HG02870 (cell line): ENCODE measurements at regions not wholly inside any gene's neighbourhood (a gene's known extent, or its start where the extent isn't known, plus 50 kb on each side); places are given as distances from the start of the nearest gene placed in this dataset.
"Not testable (repeated sequence)": the region's sequence is repeated elsewhere in the genome, so short reads cannot be mapped to it uniquely, and the experiment has no call there.

ENCODE experiments used
- ATAC-seq: cut with Tn5 transposase; IDR thresholded peaks from one replicate; pipeline ENCODE4 v1.9.1; 2021; ENCODE audit warnings: mild to moderate bottlenecking, moderate library complexity; ENCODE audit not compliant: unreplicated experiment

DNA sequence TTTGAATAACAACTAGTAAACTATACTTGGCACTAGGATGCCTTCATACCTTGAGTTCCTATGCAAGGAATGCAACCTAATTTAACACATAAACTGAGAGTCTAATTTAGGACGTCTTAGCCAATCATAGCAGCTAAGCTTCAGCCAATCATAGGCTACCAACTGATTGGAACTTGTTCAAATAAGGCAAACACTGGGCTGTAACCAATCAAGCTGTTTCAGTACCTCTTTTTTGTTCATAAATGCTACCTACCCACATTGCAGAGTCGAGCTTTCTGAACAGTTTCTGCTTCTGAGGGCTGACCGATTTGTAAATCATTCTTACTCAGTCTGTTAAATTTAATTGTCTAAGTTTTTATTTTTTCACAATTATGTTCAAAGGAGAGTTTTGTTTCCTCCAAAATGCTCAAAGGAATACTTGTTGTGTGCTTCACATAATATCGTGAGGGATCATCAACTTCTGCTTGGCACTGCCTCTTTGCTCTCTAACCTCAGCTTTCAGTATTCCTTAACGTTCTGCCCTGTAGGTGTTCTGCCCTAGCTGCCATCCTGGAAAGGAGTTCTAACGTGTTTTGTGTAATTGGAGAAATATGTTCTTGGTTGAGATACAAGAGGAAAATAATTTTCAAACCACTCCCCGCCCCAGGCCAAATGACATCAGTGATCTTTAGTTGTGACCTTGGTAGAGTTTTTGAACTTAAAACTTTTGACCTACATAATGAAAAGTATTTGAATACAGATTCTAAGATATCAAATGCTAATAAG lies 380.4 kb upstream of the MIS18BP1 start:
- no peak for ATAC-seq

DNA sequence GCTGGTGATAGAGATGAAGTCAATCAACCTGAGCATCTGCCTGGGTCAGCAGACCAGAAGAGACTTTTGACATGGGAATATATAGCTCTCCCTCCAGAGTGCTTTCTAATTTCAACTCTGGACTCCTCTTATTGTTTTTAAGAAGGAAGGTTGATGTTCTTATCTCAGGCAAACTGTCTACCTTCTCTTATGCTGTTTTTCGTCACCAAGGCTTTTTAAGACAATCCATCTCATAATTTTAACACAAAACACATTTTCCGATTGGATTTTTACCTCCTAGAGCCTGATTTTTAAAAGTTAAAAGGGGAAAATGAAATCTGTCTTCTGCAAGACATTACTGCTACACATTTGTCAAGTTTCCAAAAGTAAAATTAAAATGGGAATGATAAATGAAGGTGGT lies 368.7 kb upstream of the MIS18BP1 start:
- no peak for ATAC-seq

DNA sequence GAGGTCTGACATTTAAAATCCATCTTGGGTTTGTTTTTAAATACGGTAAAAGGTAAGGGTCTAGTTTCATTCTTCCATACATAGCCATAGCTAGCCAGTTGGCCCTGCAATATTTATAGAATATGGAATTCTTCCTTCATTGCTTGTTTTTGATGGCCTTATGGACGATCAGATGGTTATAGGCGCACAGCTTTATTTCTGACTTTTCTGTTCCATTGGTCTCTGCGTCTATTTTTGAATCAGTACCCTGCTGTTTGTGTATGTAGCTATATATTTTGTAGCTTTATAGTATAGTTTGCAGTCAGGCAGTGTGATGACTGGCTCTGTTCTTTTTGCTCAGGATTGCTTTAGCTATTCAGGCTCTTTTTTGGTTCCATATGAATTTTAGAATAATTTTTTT lies 366.8 kb upstream of the MIS18BP1 start:
- no peak for ATAC-seq

DNA sequence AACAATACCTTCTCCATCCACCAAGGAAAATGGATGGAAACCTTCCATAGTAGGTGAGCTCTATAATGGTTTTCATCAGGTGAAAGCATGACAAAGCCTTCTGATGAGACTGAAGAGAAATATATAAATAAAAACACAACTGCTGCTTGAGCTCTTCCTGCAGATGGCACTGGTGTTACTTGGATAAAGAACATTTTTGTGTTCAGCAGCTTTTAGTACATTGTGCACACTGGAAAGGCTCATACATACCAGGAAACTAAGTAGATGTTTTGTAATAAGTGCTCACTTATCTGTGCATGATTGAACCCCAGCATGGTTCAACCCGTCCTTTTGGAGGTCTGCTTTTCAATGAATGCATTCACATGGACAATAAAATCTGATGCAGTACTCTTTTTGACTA lies 357.3 kb upstream of the MIS18BP1 start:
- ATAC-seq, result no peak

DNA sequence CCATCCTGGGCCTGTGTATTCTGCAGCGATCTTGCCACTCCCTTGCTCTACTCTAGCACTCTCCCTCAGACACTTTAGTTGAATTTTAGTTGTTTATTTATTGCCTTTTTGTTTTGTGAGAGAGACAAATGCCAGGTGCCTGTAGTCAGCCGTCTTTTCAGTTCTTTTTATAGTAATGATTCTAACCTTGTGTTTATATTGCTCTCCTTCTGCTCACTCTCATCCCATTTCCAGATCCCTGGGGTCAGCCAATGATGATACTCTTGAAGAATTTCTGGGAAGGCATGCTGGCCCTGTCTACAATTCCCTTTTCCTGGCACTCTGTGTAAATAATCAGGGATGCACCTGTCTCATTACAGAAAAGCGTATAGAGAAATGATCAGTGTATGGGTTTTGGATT lies 334.1 kb upstream of the MIS18BP1 start:
- no peak for ATAC-seq

DNA sequence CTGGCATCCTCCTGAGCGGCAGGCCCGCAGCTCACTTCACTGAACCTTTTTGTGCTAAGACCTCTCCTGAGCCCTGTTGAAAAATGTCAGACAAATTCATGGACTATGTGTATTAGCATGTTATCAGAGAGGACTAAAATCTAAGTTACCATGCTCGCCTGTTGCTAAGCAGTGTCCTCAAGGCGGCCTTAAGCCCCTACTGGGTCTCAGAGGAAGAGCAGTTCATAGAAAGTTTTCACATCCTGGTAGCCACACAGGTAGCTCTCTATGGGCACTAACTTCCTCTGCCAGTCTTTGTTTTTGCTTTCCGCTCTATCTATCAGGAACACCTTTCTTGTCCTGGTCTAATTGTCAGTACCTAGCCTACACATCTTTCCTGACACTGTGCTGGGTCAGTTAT lies 306.6 kb upstream of the MIS18BP1 start:
- no peak for ATAC-seq

DNA sequence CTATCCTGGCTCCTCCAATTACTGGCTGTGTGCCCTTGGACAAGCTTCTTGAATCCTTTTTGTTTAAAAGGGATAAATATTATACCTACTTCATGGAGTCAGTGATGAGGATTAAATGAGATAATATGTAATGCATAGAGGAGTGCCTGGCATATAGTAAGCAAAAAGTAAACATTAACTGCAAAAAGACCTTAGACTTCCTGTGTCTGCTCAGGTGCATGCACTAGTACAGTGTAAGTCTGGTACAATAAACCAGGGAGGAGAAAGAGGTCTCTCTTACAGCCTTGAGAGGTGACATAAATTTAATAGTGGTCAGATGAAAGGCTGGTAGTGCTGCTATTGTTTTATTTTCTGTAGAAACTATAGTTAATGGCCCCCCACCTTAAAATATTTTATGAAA lies 305.2 kb upstream of the MIS18BP1 start:
- ATAC-seq, result no peak

DNA sequence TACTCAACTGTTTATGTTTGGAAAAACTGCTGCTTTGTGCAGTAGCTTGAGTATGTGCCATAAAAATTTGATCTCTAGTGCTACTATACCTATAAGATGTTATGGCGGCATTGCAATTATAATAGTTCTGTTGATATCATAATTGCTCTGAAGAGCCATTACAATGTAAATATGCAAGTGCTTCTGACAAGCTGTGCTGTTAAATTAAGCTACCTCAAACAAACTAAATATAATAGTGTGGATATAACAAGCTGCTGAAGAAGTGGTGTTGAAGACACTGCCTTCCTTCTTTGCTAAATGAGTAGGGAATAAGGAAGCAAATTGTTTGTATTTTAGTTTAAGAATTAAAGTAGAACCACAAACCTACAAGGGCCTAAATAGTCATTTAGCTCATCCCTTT lies 301.0 kb upstream of the MIS18BP1 start:
- ATAC-seq, result no peak

DNA sequence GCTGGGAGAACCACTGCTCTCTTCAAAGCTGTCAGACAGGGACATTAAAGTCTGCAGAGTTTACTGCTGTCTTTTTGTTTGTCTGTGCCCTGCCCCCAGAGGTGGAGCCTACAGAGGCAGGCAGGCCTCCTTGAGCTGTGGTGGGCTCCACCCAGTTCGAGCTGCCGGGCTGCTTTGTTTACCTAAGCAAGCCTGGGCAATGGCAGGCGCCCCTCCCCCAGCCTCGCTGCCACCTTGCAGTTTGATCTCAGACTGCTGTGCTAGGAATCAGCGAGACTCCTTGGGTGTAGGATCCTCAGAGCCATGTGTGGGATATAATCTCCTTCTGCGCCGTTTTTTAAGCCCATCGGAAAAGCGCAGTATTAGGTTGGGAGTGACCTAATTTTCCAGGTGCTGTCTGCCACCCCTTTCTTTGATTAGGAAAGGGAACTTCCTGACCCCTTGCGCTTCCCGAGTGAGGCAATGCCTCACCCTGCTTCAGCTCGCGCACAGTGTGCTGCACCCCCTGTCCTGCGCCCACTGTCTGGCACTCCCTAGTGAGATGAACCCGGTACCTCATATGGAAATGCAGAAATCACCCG lies 298.3 kb upstream of the MIS18BP1 start:
- ATAC-seq, result not testable (repeated sequence)

DNA sequence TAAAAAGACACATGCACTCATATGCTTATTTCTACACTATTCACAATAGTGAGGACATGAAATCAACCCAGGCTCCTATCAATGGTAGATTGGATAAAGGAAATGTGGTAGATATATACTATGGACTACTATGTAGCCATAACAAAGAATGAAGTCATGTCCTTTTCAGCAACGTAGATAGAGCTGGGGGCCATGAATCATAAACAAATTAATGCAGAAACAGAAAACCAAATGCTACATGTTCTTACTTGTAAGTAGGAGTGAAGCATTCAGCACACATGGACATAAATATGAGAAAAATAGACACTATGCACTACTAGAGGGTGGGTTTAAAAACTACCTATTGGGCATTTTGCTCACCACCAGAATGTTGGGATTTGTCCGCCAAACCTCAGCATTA lies 278.0 kb upstream of the MIS18BP1 start:
- ATAC-seq, result no peak

DNA sequence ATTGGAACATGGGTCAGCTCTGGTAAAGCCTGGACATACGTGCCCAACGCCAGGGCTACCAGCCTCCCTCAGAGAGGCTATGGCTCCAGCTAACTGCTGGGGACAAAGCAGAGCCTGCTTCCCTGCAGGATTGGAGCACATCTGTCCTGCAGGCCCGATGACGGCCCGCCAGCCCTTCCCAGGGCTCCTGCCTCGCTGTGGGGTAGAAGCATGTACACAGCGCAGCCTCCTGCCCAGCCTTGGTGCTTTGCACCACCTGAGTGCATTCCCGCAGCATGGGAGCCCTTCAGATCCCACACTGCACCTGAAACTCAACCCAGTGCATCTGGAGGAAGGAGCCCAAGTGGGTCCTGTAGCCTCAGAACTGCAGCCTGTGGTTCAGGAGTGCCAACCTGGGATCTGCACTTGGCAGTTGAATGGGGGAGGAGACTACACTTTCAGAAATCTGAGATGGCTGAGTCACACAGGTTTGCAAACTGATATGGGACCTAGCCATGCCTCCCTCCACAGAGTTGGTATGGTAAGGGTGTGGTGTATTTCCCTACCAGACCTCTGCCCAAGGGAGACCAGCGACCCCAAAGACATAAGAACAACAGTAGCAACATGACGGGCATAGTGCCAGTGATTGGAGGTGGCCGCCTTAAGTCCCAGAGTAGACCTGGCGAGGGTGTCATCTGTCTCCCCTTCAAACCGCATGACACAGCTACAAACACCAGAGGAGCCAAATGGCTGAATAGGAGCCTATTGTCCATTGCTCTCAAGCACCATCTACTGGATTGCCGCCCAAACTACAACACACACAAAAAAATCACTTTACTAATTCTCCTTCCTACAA lies 273.9 kb upstream of the MIS18BP1 start:
- peak; percentile 80 for ATAC-seq

DNA sequence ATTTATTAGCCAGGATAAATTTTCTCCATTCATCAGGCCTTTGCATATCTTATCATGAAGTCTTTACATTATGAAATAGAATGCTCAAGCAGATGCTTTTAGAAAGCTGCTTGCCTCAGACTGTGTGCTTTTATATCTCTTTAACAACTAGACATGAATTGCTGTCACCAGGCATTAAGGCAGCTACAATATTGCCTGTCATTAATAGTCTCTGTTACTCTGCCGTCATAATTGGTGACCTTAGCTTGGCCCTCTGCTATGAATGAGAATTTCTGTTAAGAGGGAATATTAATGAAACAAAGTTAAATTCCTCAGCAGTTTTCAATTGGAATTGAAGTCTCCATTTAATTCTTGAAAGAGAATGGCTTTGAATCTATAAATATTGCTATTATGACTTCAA lies 266.8 kb upstream of the MIS18BP1 start:
- ATAC-seq, result no peak

DNA sequence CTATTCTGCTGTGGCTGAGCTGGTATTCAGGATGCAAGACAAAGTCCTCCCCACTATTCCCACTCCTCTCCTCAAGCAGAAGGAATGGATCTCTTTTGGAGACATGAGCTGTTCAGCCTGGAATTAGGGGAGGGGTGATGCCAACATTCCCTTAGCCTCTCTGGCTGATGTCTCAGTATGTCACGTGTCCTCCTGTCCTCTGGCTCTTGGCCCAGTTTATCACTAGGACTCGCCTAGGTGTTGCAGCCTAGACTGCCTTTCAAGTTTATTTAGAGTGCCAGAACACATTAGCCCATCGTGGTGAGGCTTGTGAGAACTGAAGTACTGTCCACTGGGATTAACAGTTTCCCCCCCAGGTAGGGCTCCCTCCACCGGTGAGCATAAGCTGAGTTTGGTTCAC lies 239.9 kb upstream of the MIS18BP1 start:
- no peak for ATAC-seq

DNA sequence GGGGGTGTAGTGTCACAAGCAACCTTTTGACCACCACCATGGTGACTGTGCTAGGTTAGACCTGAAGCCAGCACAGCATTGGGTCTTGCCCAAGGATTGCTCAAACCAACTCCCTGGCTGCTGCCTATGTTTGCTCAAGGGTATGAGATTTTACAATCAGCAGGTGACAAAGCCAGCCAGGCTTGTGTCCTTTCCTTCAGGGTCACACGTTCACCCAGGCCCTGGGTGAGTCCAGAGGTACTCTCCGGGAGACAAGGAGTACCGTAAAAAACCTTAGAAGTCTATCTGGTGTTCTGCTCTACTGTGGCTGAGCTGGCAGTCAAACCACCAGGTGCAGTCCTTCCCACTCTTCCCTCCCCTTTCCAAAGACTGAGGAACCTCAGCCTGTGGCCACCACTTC lies 238.9 kb upstream of the MIS18BP1 start:
- ATAC-seq, result no peak

DNA sequence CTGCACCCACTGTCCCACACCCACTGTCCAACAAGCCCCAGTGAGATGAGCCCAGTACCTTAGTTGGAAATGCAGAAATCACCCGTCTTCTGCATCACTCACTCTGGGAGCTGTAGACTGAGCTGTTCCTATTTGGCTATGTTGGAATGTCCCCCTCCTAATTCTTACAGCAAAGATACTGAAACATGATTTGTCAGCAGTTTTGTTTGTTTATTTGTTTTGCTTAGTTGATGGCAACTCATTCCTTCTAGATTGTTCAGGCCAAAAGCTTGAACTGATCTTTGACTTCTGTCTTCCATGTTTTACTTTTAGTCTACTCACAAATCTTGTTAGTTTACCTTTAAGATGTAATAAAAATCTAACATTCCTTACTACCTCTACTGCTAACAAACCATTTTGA lies 233.6 kb upstream of the MIS18BP1 start:
- no peak for ATAC-seq

DNA sequence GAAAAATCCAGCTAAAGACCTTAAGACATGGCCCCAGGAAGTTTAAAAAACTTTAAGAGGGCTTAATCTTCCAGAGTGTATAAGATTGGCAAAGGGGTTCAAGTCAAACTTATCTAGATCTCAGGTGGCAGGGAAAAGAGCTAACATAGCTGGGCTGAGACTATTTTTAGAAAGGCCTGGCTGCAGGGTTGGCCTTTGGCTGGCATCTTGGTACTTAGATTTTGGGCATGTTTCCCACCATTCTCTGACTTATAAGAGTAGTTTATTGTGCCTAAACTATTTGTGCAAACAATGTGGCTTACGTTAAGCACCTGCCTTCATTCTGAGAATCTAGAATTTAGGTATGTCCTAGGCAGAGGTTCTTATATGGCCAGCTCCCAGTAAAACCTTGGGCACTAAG lies 214.0 kb upstream of the MIS18BP1 start:
- no peak for ATAC-seq

DNA sequence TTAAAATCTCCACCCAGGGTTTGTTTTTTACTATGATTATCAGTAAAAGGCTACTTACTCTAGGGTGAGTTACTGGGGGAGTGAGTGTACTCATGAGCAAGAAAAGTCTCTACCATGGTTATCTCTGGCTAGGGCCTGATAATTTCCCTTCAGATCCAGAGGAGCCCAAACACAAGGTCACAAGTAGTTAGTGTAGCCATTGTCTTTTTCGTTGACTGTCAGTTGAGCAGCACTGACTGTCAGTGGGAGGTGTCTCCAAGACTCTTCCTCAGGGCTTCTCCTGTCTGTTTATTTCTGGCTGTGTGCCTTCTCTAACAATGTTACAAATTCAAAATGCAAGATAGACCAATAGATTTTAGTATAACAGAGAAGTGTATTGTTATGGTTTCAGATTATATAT lies 181.2 kb upstream of the MIS18BP1 start:
- no peak for ATAC-seq

DNA sequence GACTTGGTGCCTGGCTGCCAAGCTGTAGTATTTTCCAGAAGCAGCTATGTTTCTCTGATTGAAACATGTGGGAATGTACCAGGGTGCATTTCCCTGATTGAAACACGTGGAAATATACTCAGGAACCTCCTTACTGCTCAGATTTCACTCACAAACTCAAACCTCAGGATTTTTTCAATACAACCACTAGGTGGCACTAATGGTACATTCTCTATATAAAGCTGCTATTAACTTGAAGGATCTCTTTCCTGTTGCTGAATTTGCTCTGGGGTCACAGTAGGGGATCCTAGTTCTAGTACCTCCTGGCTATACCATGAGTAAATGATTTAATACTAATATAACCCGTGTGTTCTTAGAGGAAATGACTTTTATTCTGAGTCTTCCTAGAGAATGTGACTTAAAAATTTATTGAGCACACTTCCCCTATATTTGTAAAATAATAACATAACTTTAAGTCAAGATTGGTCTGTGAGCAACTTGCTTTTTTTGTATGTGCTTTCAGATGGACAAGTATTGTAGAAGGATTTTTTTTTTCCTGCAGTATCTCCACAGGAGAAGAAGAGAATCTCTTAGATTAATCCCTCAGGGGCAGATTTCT lies 173.8 kb upstream of the MIS18BP1 start:
- ATAC-seq, result peak; percentile 66

DNA sequence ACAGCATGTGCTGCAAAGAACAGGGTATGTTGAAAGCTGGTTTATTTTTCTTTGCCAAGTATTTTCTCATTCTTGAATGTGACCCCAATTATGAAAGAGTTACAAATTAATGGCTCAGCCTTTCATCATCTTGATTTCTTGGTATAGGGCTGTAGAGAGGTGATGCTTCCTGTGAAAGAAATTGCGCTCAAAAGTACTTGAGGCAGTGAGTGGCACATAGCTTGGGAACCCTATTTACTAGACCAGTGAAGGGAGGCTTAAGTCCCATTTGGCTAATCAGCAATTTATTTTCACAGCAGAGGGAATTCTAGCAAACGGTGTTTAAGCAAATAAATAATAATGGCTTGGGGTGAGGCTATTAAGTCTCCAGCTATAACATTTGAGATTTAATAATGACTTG lies 153.9 kb upstream of the MIS18BP1 start:
- no peak for ATAC-seq

DNA sequence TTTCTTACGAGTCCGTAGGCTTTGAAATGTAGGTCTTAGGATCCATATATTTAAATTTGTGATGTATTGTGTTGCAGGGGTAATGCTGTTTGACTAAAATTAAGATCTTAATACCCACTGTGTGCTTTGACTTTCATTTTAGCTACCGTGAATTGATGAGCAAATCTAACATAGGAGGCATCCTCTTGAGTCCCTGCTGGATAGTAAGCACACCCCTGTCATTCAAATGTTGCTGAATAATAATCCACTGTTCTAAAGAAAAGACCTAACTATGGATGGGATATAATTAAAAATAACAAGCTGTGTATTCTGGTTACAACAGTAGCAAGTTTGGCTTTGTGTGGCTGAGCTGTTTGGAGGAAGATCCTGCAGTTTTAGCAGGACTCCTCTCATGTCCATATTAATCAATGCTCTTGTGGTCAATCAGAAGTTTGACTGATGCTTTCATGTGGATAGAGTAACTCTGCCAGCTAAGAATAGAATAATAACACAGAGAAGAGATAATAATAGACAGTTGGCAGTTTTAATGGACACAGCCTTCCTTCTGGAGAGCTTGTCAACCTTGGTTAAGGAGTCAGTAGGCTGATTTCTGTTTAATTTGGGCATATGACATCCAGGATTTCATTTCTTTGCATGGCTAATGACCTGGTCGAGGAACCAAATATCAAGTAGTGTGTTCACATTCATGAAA lies 148.1 kb upstream of the MIS18BP1 start:
- no peak for ATAC-seq

DNA sequence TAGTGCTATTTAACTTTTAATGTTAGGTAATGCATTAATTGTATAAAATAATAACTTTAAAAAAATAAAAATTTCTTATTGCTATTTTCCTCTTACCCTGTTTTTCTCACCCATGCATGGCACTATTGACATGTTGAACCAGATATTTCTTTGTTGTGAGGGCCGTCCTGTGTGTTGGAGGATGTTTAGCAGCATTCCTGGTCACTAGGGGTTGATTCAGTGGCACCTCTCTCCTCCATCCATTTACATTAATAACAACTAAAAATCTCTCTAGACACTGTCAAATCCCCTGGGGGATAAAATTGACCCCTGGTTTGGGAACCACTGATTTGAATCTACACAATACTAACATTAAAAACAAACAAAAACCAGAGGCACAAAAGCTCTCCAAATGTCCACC lies 147.5 kb upstream of the MIS18BP1 start:
- no peak for ATAC-seq
